Dermis blood vessel endothelial cell (primary cell): ENCODE measurements at regions not wholly inside any gene's neighbourhood (a gene's known extent, or its start where the extent isn't known, plus 50 kb on each side); places are given as distances from the start of the nearest gene placed in this dataset.
"Not testable (repeated sequence)": the region's sequence is repeated elsewhere in the genome, so short reads cannot be mapped to it uniquely, and the experiment has no call there.

ENCODE experiments used
- DNase-seq: peaks from one replicate; pipeline ENCODE4 v3.0.0; 2010

DNA sequence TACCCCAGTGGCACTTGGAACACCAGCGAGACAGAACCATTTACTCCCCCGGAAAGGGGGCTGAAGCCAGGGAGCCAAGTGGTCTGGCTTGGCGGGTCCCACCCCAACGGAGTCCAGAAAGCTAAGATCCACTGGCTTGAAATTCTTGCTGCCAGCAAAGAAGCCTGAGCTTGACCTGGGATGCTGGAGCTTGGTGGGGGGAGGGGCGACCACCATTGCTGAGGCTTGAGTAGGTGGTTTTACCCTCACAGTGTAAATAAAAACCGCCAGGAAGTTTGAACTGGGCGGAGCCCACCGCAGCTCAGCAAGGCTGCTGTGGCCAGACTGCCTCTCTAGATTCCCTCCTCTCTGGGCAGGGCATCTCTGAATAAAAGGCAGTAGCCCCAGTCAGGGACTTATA lies 62.8 kb downstream of the RPS24 start:
- DNase-seq: not testable (repeated sequence)

GRCh38 chr10:78102593-78102992 lies 68.9 kb downstream of the RPS24 start:
- DNase-seq: not testable (repeated sequence)

DNA sequence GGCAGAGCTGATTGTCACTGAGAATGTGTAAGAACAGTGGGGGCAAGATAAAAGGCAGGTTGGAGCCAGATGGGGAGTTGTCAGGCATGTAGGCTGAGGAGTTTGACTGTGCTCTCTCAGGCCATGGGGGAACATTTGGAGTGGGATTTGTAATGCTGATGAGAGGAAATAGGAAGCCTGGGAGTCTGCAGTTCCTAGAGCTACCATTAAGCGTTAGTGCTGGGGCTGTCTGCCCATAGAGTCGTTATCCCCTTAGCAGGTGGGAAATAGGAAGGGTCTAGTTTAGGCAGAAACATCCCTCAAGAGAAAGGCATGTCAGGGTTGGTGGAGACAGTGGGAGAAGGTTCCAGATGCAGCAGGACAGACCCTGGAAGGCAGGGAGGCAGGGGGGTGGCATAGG lies 75.5 kb downstream of the RPS24 start:
- no peak for DNase-seq

GRCh38 chr10:78115135-78115853 lies 81.6 kb downstream of the RPS24 start:
- DNase-seq: no peak

DNA sequence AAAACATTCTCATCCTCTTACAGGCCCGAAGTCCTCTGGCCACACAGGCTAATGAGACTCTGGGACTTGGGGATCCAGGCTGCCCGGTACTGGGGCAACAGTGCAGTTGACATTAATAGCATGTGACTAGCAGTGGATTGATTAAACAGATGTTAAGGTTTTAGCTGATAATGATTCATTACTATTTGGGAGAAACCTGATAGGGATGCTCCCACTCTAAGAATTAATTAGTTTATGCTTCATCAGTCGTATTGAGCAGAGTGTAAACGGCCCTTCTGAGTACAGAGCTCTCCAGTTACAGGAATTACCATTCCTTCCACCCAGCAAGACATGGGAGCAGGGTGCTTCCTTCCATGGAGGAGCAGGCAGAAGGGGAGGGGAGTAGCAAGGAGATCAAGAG lies 82.7 kb downstream of the RPS24 start:
- DNase-seq: no peak

DNA sequence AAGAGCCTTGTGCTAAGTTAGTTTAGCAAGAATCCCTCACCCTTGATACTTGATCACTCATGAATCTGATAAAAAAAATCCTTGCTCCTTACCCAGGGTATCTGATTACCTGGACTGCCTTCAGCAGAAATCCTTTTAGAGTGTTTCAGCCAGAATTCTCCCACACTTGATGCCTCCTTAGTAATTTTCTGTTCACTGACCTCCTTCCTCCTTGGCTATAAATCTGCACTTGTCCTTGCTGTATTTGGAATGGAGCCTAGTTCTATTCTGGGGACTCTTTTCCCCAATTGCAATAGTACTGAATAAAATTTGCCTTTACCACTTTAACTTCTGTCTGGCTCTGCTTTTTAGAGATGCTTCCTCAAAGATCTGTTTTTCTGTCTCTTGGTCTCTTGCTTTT lies 84.9 kb downstream of the RPS24 start:
- no peak for DNase-seq

DNA sequence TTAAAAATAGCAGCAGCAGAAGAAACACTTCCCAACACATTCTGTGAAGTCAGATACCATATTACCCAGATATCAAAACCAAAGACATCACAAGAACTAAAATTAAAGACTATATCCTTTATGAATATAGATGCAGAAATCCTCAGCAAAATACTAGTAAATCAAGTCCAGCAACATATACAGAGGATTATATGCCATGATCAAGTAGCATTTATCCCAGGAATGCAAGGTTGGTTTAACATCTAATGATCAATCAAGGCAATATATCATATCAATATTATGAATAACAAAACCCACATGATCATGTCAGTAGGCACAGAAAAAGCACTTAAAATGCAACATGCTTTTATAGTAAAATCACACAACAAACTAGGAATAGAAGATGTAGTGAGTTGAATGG lies 88.1 kb downstream of the RPS24 start:
- no peak for DNase-seq

DNA sequence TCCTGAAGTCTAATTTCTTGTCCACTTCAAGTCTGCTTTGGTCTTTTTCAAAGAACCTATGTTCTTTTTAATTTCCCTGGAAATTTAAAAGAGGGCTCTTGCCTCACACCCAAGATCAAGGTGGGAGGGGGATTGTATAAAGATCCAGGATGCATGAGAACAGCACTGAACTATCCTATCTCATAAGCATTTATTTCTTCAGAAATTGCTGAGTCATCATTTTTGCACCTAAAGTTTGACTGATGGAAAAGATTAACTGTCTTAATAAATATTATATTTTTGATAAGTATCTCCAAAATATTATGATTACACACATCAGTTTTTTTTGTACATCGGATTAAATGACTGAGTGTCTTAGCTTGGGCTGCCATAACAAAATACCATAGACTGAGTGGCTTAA lies 90.5 kb downstream of the RPS24 start:
- no peak for DNase-seq

- no peak for DNase-seq
These were observed 95.5 kb downstream of the RPS24 start for GRCh38 chr10:78129211-78129610.

GRCh38 chr10:78130966-78131710 lies 97.5 kb downstream of the RPS24 start:
- DNase-seq: no peak

- DNase-seq: no peak
These were observed 101.2 kb downstream of the RPS24 start for GRCh38 chr10:78134773-78135306.

DNA sequence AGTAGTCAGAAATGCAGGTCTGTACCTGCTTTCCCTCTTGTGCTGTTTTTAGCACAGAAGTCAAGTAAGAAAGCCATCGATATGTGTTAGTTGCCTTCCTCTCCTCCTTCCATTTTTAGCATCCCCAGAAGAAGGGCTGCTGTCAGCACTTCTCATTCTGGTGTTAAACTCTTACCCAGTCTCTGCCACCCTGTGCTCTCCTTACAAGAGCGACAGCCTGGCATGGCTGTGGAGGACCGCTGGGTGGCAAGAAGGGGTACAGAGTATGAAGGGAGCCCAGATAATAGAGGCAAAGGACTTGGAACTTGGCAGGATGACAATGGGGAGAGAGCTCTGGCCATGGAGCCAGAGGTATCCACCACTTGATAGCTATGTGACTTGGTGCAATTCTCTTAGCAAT lies 103.5 kb downstream of the RPS24 start:
- no peak for DNase-seq

DNA sequence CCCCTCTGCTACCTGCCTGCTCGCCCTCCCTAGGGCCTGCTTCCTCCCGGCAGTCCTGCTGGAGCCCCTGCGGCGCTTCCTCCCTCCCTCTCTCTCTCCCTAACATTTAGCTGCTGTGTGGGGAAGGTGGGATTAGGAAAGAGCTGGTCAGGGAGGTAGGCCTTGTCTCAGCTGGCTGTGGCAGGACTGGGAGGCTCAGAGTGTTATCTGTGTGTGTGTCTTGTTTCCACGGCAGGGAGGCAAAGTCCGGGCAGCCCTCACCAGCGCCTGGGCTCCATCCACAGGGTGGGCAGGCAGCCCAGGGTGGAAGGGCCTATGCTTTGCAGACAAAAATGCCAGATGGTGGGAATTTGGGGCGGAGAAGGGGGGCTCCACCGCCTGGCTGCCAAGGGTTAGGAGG lies 105.7 kb downstream of the RPS24 start:
- DNase-seq: no peak

DNA sequence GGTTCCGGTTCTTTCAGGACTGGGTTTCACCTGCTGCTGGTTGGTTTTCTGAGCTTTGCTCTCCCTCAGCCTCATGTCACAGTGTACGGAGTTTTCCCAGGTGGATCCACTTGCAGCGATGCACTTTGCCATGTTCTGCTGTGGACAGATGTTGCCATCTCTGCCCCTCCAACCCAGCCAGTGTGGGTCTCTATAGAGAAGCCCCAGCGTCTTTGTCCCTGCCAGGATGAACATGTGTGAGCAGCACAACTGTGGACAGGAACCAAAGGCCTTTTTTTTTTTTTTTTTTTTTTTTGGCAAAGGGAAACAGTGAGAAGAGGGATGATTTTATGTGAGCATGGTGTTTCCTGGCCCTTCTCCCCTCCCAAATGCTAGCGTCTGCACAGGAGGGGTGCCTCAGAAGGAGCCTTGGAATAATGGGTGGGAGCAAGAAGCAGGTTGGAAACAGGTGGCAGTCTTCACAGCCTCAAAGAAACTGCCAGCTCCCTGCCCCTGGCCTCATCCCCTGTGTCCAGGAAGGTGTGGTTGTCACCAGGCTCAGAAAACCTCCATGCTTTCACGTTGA lies 106.5 kb downstream of the RPS24 start:
- no peak for DNase-seq

GRCh38 chr10:78143576-78143975 lies 109.9 kb downstream of the RPS24 start:
- DNase-seq: no peak

DNA sequence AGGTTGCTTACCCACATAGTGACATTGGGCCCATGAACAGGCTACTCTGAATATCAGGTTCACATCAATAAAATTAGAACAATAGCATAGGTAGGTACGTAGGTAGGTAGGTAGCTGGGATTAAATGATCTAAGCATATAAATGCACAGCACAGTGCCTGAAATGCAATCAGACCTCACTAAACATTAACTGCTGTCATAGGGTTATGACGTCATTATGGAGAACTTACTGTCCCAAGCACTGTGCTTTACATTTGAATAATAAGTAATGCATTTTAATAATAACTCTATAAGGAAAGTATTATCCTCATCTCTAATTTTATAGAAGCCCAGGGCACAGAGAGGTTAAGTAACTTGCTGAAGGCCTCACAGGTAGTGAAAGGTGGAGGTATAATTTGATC lies 112.5 kb downstream of the RPS24 start:
- no peak for DNase-seq

DNA sequence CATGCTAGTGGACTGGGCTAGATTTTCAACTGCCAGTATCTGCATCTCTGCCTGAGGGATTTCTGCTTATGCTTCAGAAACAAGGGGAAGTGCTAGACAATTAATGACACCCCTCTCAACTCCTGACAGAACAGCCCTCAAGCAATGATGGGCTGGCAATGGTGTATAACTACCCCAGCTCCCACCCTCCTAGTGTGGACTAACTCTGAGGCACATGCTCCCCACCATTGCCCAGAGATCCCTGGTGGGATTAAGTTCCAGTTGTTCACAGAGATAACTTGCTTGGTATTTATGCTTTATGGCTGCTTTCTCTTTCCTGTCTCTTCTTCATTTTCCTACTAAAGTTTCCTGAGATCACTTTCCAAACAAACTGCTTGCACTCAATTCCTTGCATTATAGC lies 113.5 kb downstream of the RPS24 start:
- no peak for DNase-seq

DNA sequence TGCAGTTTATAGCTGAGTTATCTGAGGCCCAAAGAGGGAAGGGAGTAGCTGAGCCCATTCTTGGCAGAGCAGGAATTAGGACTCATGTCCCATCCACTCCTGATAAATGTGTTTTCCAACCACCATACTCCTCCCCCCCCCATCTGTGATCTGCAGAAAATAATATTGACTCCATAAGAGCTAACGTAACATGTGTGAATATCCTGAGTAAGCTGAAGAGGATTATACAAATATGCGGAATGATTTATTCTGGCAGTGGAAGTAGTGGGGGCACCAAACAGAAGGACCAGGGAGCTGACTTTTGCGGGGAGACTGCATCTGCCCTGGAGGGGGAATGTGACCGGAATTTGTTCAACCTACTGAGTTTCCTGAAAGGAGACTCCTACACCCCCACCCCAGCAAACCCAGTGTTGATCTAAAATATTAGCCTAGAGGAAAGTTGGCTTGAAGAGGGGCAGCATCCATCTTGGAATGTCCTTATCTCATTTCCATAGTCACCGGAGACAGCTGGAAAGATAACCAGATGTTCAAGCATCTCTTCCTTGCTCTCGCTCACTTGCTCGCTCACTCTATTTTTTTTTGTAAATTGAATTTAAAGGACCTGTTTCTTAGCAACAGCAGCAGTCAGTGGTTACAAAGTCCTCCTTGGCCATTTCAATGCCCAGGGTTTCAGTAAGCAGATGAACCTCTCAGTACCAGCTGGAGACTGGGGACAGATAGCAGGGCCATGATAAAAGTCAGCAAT lies 114.7 kb downstream of the RPS24 start:
- DNase-seq: no peak

DNA sequence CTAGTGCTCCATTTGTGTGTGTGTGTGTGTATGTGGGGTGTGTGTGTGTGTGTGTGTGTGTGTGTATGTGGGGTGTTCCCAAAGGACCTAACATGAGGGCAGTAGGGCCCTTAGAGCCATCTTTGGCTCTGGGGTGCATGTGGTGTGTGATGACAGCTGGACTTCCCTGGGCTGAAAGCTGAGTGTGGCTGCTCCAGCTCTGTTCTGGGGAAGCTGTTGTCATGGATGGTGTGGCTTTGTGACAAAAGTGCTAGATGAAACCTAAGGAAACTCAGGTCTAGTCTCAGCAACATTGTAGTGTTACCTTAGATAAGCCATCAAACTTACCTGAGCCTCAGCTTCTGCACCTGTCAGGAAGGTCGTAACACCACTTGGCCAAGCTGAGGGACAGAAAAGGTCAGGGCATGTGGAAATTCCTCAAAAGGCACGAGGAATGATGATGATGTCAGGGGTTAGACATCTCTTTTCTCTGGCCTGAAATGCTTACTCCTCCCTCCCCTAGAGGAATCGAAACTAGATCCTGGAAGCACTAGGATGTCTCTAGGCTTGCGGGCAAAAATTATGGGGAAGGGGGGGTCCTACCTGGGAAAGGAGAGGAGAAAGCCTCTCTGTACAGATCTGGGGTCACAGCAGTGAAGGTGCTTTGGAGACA lies 115.4 kb downstream of the RPS24 start:
- DNase-seq: no peak

GRCh38 chr10:78150756-78151155 lies 117.1 kb downstream of the RPS24 start:
- DNase-seq: no peak

GRCh38 chr10:78155722-78156121 lies 122.1 kb downstream of the RPS24 start:
- DNase-seq: no peak

- DNase-seq: no peak
These were observed 126.9 kb downstream of the RPS24 start for GRCh38 chr10:78160591-78160990.

- no peak for DNase-seq
These were observed 129.2 kb downstream of the RPS24 start for GRCh38 chr10:78162853-78163252.
